Astrocyte of the hippocampus (primary cell): ENCODE measurements at regions not wholly inside any gene's neighbourhood (a gene's known extent, or its start where the extent isn't known, plus 50 kb on each side); places are given as distances from the start of the nearest gene placed in this dataset.
A peak's percentile ranks its signal among the peaks of the same experiment; 100 is the strongest.

Source experiments
- DNase-seq: peaks from one replicate; pipeline ENCODE4 v3.0.0; 2011; ENCODE audit warnings: low read depth, low spot score

DNA sequence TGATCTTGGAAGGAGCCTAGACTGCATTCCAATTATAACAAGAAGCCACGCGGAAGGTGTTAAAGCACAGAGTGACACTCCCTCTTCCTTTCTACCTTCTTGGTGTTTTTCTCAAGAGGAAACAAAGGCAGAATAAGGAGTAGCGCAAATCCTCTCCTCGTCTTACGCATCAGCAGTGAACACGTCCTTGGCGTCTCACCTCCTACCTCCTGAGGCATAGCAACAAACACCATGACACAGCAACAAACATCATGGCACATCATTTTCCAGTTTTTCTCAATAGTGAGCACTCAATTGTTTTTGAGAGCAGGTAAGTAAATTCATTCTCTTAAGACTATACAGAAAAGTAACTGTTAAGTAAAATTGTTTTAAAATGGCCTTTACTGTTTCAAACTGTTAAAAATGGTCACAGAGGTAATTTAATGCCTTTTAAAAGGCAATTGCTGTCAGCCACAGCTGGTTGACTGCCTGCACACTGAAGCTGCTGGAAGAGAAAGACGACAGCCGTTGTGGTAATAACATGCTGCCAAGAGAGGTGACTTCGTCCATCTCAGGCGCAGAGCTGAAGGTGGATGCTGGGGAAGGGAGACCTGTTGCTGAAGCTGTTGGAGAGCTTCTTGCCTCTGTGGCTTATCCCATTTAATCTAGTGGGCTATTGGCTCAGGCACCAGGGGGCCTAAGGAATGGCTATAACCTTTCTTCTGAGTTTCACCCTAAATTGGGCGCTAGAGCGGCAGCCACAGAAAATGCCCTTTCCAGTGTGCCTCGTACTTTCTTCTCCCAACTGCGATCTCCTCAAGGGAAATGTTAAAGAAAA is 703.7 kb downstream of the UQCRFS1 start:
- DNase-seq: no peak

DNA sequence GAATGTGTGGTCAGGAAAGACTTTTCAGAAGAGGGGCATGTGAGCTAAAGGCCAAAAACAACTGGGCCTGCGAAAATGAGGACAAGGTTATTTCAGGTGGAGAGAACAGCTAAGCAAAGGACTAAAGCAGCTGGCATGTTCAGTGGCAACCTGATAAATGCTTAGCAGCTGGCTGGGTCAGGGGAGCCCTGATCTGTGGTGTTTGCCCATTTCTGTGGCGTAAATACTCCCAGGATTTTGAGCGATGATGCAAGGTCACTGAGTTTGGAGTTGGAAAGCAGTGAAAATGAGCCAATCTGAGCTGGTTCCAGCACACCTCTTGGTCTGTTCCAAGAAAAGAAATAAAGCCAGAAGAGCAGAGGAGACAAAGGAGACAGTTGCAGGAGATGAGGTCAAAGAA is 704.3 kb downstream of the UQCRFS1 start:
- no peak for DNase-seq

DNA sequence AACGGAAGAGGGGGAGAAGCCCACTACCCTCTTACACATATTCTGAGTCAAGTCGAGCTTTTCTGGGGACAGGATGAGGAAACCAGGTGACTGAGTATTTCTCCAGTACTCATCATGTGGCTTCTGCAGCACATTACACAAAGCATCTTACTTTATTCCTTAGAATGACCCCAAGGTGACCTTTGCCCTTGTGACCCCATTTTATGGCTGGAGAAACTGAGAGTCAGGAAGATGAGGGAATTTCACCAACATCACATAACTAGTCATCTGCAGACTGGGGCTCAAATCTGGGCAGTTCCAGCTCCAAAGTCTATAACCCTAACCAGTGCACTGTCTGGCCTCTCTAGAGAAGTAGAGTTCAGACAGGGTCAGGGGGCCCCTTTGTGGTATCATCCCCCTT is 707.0 kb downstream of the UQCRFS1 start:
- DNase-seq: no peak

DNA sequence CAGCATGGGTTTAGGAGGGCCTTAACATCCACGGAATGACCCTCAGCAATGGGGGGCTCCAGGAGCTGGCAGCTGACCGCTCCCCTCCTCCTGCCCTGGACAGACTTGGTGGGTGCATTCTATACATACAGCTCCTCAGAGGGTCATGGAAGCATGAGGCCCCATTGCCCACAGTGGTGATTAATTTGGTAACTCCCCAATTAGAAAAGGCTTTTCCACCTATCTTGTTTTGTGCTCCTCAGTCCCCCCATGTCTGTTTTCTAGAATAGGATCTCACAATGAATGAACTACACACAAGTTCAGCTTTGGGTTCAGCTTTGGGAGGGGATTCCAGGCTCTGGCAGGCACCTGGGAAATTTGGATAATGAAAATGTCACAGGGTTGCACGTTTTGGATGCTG is 707.8 kb downstream of the UQCRFS1 start:
- DNase-seq: no peak

DNA sequence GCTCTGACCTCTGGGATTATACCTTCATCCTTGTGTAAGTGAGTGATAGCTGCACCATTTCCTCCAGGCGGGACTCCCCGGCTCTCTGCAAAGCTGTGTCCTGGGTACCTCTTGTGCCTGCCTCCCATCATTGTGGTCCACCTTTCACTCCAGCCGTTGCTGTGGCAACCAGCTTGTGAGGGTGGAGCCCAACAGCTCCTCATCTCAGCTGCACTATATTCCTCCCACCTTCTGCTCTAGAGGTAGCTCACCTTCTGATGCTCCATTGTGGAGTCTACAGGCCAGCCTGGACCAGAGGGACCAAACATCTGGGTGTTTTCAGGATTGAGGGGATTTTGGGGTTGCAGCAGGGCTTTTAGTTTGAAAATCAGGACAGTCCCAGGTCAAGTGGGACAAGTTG is 708.2 kb downstream of the UQCRFS1 start:
- no peak for DNase-seq

DNA sequence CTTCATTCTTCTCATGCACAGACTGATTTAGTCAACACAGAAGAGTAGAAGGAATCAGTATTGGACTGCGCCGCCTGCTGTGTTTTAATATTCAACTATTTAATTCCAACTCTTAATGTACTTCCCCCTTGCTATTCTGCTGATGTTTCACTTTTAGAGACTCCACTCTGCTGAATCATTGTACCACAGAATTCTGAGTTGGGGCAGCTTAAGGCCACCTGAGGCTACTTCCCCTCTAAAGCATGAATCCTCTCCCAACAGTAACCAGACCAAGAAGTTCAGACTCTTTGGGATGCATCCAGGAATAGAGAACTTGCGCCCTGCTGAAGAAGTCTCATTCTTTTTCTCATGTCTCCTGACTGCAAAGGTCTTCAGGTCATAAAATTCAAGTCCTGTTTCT is 708.8 kb downstream of the UQCRFS1 start:
- DNase-seq: no peak

GRCh38 chr19:28502879-28503734 is 709.8 kb downstream of the UQCRFS1 start:
- no peak for DNase-seq

- no peak for DNase-seq
Observed at GRCh38 chr19:28501976-28502375, 711.0 kb downstream of the UQCRFS1 start.

DNA sequence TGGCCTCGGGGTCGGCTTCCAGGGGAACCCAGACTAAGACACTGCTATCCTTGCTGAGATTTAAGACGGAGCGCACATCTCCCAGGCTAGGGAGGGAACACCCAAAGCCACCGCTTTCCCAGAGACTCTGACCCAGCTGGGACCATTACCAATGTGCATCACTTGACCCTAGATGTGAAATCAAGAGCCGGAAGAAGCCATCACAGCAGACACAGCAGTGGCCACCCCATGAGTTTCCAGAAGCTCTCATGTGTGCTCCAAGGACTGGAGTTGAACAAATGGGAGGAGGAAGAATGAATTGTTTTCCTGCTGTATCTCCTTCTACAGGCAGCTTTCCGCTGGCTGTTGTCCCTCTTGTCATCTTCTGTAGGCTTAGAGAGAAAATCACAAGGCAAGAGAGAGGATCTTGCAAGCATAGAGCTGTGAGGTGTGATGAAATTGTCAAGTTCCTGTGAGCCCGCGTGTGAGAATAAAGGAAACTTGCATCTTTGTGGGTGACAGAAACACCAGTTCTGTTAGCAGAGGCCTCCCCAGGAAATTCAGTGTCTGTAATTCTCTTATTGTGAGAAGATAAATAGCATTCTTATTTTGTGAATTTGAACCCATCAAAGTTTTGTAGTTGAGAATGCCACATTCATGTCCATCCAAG is 711.8 kb downstream of the UQCRFS1 start:
- DNase-seq: no peak

DNA sequence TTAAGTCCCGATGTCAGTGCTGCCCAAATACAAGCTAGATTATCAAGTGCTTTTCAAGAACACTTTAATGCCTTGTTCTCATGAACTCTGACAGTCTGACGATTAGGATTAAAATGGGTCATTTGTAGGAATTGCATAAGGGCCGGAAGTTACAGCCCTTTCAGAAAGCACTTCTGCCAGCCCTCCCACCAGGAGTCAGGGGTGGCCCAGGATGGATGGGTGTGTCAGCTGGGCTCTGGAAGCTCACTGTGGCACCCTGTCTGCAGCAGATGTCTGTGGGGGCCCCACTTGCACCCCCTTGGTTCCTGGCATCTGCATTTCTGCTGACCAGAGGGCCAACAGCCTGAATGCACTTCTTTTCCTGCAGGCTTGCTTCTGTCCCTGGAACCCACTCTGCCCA is 712.7 kb downstream of the UQCRFS1 start:
- DNase-seq: no peak

GRCh38 chr19:28498404-28498976 is 714.5 kb downstream of the UQCRFS1 start:
- no peak for DNase-seq

DNA sequence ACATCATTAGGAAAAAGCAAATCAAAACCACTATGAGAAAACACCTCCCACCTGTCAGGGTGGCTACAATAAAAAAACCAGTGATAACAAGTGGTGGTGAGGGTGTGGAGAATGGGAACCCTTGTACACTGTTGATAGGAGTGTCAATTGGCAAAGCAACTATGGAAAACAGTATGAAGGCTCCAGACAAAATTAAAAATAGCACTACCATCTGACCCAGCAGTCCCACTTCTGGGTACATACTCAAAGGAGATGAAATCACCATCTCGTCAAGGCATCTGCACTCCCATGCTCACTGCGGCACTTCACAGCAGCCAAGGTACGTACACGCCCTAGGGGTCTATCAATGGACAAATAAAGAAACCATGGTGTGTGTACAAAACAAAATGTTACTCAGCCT is 715.1 kb downstream of the UQCRFS1 start:
- DNase-seq: no peak

- DNase-seq: peak; percentile 23
Observed at GRCh38 chr19:28497137-28497536, 715.8 kb downstream of the UQCRFS1 start.

- no peak for DNase-seq
Observed at GRCh38 chr19:28495046-28495445, 717.9 kb downstream of the UQCRFS1 start.

DNA sequence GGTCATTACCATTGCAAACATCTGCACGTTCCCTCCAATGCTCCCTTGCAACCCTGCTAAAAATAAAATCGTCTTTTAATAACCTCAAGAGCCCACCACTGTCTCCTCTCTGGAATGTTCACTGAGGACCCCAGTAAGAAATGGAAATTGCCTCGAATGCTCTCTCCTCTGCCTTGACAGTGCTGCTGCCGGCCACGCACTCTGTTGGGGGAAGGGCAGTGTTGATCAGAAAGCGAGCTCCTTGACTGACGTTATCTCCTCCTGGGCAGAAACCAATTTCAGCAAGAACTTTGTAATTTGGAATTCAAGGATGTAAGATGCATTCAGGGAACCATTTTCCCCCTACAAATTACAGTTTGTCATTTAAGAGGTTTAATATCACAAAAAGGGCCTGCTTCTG is 718.5 kb downstream of the UQCRFS1 start:
- no peak for DNase-seq

DNA sequence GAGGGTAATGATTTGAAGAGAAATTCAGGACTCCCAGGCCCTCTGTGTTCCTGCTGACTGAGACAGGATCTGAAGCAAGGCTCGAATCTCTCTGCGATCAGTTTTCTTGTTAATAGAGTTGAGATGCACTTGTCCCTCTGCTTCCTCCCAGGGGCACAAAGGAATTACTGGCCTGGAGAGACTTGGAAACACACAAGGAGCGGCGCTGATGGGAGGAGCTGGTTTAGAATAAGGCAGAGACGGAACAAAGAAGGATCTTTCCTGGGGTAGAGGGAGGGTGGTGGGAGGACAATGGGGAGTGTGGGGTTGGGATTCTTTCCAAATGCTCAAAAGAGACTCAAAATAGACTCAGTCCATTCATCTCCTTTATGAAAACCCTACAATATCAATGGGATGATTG is 719.1 kb downstream of the UQCRFS1 start:
- DNase-seq: no peak

DNA sequence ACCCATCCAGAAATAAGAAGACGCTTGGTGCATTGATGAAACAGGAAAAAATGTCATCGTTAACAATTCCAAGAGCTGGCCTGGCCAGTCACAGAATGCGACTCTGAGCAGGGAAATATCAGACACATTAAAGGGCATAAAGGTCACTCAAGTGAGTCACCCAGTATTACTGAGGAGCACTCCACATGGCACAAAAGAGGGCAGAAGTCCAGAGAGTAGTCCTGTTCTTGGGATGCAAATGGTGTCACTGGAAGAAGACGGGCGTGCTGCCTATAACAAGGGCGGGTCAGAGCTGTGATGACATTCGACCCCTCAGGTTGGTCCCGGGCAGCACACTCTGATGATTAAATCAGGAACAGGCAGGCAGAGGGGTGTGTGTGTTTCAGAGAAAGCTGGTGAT is 720.3 kb downstream of the UQCRFS1 start:
- DNase-seq: no peak

- DNase-seq: no peak
Observed at GRCh38 chr19:28492201-28492600, 720.8 kb downstream of the UQCRFS1 start.

DNA sequence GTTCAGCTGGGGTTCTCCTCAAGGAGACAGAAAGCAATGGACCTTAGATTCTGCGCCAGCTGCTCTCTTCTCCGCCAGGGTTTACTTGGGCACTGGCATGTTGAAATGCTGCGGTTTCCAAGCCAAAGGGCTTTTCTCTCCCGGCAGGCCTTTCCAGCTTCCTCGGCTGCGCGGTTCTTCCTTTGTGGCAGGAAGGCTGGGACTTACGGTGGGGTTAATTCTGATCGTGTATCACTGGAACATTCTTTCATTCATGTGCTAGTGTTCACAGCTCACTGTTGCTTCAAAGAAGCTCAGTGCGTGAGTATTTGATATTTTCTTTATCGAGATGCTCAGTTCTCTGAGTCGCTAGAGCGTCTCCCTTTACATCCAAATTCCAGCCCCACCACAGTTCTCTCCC is 723.2 kb downstream of the UQCRFS1 start:
- DNase-seq: no peak

DNA sequence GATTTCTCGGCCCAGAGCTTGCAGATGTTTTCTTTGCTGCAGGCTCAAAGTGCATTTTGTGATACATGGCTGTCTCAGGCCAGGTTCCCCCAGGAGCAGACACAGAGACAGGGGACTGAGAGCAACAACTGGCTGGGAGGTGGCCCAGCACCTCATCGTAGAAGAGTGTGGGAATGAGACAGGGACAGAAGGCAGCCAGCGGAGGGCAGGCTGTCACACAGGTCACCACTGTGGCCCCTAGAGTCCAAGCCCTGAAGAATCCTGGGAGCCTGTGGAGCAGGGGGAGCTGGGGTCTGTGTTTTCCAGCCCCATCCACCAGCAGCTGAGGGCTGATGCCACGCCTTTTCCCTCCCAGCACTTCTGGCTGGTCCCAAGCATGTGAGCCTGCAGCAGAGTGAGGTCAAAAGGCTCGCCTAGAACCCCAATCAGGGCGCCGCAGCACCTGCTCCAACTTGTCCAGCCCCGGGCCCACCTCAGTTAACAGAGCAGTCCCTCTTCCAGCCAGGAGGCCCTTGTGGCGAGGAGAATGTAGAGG is 723.8 kb downstream of the UQCRFS1 start:
- no peak for DNase-seq

DNA sequence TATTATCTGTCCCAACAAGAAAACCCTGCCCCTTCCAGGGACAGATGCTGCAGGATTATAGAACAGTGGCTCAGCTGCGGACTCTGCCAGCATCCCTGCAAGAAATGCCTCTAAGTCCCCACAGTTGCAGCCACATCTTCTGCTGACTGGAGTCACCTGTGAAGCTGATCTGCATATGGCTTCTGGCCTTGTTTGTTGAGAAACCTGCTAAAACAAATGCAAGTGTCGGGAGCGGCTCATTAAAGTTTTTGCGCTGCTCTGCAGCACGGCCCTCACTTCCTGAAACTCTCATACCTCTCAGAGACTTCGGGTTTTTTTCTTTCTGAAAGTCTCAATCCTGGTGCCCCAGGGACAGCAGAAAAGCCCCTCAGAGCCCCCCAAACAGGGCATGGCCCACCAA is 725.0 kb downstream of the UQCRFS1 start:
- no peak for DNase-seq

GRCh38 chr19:28486926-28487325 is 726.0 kb downstream of the UQCRFS1 start:
- DNase-seq: no peak
